ENCODE measurements at regions not wholly inside any gene's neighbourhood (a gene's known extent, or its start where the extent isn't known, plus 50 kb on each side); places are given as distances from the start of the nearest gene placed in this dataset.

DNA sequence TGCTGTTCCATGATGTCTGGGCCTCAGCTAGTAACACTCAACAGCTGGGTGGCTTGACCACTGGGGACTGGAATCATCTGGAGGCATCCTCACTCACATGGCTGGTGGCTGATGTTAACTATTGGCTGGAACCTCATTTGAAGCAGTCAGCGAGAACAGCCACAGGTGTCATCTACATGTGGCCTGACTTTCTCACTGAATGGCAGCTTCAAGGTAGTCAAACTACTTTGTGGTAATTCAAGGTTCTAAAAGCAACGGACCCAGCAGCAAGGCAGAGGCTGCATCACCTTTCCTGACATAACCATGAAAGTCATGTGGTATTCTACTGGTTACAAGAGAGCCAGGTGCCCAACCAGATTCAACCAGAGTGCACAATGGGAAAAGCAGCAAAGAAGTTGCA, 115.9 kb upstream of the DST start:
- TF ChIP-seq, protein P1, sequence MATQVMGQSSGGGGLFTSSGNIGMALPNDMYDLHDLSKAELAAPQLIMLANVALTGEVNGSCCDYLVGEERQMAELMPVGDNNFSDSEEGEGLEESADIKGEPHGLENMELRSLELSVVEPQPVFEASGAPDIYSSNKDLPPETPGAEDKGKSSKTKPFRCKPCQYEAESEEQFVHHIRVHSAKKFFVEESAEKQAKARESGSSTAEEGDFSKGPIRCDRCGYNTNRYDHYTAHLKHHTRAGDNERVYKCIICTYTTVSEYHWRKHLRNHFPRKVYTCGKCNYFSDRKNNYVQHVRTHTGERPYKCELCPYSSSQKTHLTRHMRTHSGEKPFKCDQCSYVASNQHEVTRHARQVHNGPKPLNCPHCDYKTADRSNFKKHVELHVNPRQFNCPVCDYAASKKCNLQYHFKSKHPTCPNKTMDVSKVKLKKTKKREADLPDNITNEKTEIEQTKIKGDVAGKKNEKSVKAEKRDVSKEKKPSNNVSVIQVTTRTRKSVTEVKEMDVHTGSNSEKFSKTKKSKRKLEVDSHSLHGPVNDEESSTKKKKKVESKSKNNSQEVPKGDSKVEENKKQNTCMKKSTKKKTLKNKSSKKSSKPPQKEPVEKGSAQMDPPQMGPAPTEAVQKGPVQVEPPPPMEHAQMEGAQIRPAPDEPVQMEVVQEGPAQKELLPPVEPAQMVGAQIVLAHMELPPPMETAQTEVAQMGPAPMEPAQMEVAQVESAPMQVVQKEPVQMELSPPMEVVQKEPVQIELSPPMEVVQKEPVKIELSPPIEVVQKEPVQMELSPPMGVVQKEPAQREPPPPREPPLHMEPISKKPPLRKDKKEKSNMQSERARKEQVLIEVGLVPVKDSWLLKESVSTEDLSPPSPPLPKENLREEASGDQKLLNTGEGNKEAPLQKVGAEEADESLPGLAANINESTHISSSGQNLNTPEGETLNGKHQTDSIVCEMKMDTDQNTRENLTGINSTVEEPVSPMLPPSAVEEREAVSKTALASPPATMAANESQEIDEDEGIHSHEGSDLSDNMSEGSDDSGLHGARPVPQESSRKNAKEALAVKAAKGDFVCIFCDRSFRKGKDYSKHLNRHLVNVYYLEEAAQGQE (IDR thresholded peaks at IDR 0.05; ENCODE audit: insufficient read depth in 1 of 2, low read depth in 2 of 2, low read length in 2 of 2): no peak
- no peak for TF ChIP-seq SIN3A (IDR thresholded peaks at IDR 0.05; ENCODE audit: borderline replicate concordance, insufficient read depth, low read length)
